Hematopoietic multipotent progenitor cell treated with erythropoietin and hydrocortisone succinate and interleukin-3 and kit ligand, for 4 days (in vitro differentiated cells): ENCODE measurements at regions not wholly inside any gene's neighbourhood (a gene's known extent, or its start where the extent isn't known, plus 50 kb on each side); places are given as distances from the start of the nearest gene placed in this dataset.

ENCODE experiments used
- DNase-seq: peaks from one replicate; pipeline ENCODE4 v3.0.0-alpha.2; 2015

GRCh38 chr3:184659797-184660301 lies 52.0 kb downstream of the MAGEF1 start:
- no peak for DNase-seq

- DNase-seq: no peak
Measured at GRCh38 chr3:184658223-184658928, 53.5 kb downstream of the MAGEF1 start.

- no peak for DNase-seq
Measured at GRCh38 chr3:184656829-184657681, 54.8 kb downstream of the MAGEF1 start.

- no peak for DNase-seq
Measured at GRCh38 chr3:184656458-184656828, 55.4 kb downstream of the MAGEF1 start.

GRCh38 chr3:184655597-184655996 lies 56.3 kb downstream of the MAGEF1 start:
- no peak for DNase-seq

- no peak for DNase-seq
Measured at GRCh38 chr3:184654375-184654774, 57.5 kb downstream of the MAGEF1 start.

GRCh38 chr3:184652465-184652864 lies 59.4 kb downstream of the MAGEF1 start:
- no peak for DNase-seq

- DNase-seq: no peak
Measured at GRCh38 chr3:184651904-184652303, 60.0 kb downstream of the MAGEF1 start.

- DNase-seq: no peak
Measured at GRCh38 chr3:184648636-184649035, 63.2 kb downstream of the MAGEF1 start.

- DNase-seq: no peak
Measured at GRCh38 chr3:184647405-184647936, 64.4 kb downstream of the MAGEF1 start.

- no peak for DNase-seq
Measured at GRCh38 chr3:184645336-184645735, 66.5 kb downstream of the MAGEF1 start.

GRCh38 chr3:184643442-184643841 lies 68.4 kb downstream of the MAGEF1 start:
- DNase-seq: no peak

- DNase-seq: peak; percentile 34
Measured at GRCh38 chr3:184642631-184643285, 69.1 kb downstream of the MAGEF1 start.

- no peak for DNase-seq
Measured at GRCh38 chr3:184641430-184641829, 70.4 kb downstream of the MAGEF1 start.

GRCh38 chr3:184639351-184639750 lies 72.5 kb downstream of the MAGEF1 start:
- DNase-seq: no peak

GRCh38 chr3:184637705-184638104 lies 74.2 kb downstream of the MAGEF1 start:
- DNase-seq: peak; percentile 76

GRCh38 chr3:184636741-184637316 lies 75.0 kb downstream of the MAGEF1 start:
- DNase-seq: peak; percentile 71

- DNase-seq: no peak
Measured at GRCh38 chr3:184635774-184636173, 74.2 kb downstream of the EPHB3 start.

GRCh38 chr3:184635126-184635525 lies 73.5 kb downstream of the EPHB3 start:
- DNase-seq: no peak

- DNase-seq: no peak
Measured at GRCh38 chr3:184633237-184633579, 71.6 kb downstream of the EPHB3 start.

GRCh38 chr3:184632551-184633236 lies 71.1 kb downstream of the EPHB3 start:
- DNase-seq: no peak
